ENCODE measurements at regions not wholly inside any gene's neighbourhood (a gene's known extent, or its start where the extent isn't known, plus 50 kb on each side); places are given as distances from the start of the nearest gene placed in this dataset.
A peak's percentile ranks its signal among the peaks of the same experiment; 100 is the strongest.
"Not testable (repeated sequence)": the region's sequence is repeated elsewhere in the genome, so short reads cannot be mapped to it uniquely, and the experiment has no call there.

DNA sequence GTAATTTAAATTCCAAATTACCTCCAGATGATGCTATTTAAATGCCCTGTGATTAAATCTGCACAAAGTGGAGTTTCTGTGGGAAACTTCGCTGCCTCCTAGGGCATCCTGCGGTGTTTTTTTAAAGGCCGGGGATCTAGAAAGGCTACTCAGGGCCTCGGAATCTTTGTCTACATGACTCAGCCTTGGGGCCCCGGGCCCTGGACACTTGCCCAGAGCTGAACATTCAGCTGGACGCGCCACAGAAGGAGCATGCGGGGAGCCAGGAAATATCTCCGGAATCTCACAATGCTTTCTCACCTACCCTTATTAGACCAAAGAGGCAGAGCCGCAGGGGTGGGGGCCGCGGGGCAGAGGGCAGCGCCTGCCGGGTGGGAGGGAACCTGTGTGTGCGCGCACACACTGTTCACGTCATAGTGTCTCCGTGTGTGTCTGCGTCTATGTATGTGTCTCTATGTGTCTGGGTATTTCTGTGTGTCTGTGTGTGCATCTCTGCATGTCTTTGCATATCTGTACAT lies 145.5 kb upstream of the TPM1 start:
- in situ Hi-C loops (cut with HindIII; ENCODE audit: low pct_unique_long_range_greater_than_20kb, low sequenced_read_pairs): no loop called here
- TF ChIP-seq JUND (IDR thresholded peaks at IDR 0.05; ENCODE audit: low read depth): peak; percentile 91
- peak; percentile 60 to 94 for DNase-seq (ENCODE audit: low read depth in 1 of 2, low spot score in 1 of 2)

GRCh38 chr15:62897634-62898033 lies 144.9 kb upstream of the TPM1 start:
- DNase-seq (ENCODE audit: low read depth in 1 of 2, low spot score in 1 of 2): no peak
- no peak for TF ChIP-seq JUND (IDR thresholded peaks at IDR 0.05; ENCODE audit: low read depth)
- in situ Hi-C loops (cut with HindIII; ENCODE audit: low pct_unique_long_range_greater_than_20kb, low sequenced_read_pairs): no loop called here

DNA sequence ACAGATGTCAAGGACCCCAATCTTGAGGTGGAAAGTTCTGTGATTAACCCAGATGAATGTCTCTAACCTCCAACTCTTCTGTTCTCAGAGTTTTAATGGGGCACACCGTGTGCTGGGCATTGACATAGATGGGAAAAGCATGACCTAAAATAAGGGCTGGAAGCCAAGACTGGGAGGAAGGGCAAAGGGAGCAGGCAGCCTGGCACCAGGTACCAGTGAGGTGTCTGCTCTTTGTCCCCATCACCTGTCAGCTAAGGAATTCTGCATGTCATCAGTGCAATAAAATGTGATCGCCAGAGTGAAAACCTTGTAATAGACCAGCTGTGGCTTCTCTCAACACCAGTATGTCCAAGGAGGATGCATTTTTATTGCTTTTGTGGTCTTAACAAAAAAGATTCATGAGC lies 143.5 kb upstream of the TPM1 start:
- in situ Hi-C loops (cut with HindIII; ENCODE audit: low pct_unique_long_range_greater_than_20kb, low sequenced_read_pairs): no loop called here
- peak; percentile 28 to 72 for DNase-seq (ENCODE audit: low read depth in 1 of 2, low spot score in 1 of 2)
- TF ChIP-seq JUND (IDR thresholded peaks at IDR 0.05; ENCODE audit: low read depth): no peak

- no peak for DNase-seq (ENCODE audit: low read depth in 1 of 2, low spot score in 1 of 2)
- TF ChIP-seq JUND (IDR thresholded peaks at IDR 0.05; ENCODE audit: low read depth): no peak
- in situ Hi-C loops (cut with HindIII; ENCODE audit: low pct_unique_long_range_greater_than_20kb, low sequenced_read_pairs): no loop called here
These were observed 142.3 kb upstream of the TPM1 start for GRCh38 chr15:62900071-62900802.

DNA sequence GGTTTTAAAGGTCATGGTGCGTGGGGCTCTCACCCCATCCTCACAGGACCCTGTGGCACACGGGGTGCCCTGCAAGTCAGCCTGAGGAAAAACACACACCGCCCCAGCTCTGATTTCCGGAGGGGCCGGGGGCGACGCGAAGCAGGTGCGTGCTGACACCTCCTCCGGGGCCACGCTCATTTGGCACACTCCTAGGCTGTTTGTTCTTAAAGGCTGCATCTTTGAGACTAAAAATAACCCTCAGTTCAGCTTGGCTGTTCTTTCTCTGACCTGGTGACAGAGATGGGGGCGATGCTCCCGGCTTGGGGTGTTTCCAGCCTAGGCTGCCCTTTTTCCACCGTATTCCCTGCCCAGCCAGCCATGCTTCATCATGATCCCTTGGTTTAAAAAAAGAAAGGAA lies 141.5 kb upstream of the TPM1 start:
- no peak for DNase-seq (ENCODE audit: low read depth in 1 of 2, low spot score in 1 of 2)
- in situ Hi-C loops (cut with HindIII; ENCODE audit: low pct_unique_long_range_greater_than_20kb, low sequenced_read_pairs): no loop called here
- no peak for TF ChIP-seq JUND (IDR thresholded peaks at IDR 0.05; ENCODE audit: low read depth)

DNA sequence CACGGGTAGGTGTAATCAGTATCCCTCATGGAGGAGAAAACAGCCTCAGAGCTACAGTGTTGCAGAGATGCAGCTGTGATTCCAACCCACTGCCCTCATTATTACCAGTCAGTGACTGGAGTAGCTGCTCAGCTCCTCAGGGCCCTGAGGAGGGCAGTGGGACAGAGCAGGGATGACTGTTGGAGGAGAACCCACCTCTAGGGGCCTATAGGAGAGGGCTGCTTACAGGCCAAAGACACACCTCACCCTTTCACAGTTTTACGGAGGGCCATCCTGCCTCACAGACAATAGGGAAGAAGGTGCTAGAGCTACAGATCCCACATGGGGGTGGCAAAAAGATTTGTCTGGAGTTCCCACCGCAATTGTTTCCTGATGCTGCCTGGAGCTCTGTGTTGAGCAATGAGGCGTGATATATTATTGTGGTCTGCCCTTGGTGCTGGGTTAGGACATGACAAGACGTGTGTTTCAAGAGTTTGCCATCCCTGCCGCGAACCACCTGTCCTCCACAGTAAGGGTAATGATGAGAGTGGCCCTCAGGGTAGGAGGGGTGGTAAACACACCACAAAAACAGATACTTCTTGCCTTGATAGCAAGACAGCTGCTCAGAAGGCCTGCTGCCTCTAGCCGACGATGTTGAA lies 140.5 kb upstream of the TPM1 start:
- DNase-seq (ENCODE audit: low read depth in 1 of 2, low spot score in 1 of 2): no peak
- in situ Hi-C loops (cut with HindIII; ENCODE audit: low pct_unique_long_range_greater_than_20kb, low sequenced_read_pairs): no loop called here
- no peak for TF ChIP-seq JUND (IDR thresholded peaks at IDR 0.05; ENCODE audit: low read depth)

GRCh38 chr15:62902821-62903220 lies 139.7 kb upstream of the TPM1 start:
- DNase-seq (ENCODE audit: low read depth in 1 of 2, low spot score in 1 of 2): no peak
- in situ Hi-C loops (cut with HindIII; ENCODE audit: low pct_unique_long_range_greater_than_20kb, low sequenced_read_pairs): no loop called here
- no peak for TF ChIP-seq JUND (IDR thresholded peaks at IDR 0.05; ENCODE audit: low read depth)

GRCh38 chr15:62903437-62903836 lies 139.1 kb upstream of the TPM1 start:
- in situ Hi-C loops (cut with HindIII; ENCODE audit: low pct_unique_long_range_greater_than_20kb, low sequenced_read_pairs): no loop called here
- DNase-seq (ENCODE audit: low read depth in 1 of 2, low spot score in 1 of 2): no peak
- TF ChIP-seq JUND (IDR thresholded peaks at IDR 0.05; ENCODE audit: low read depth): no peak

- in situ Hi-C loops (cut with HindIII; ENCODE audit: low pct_unique_long_range_greater_than_20kb, low sequenced_read_pairs): no loop called here
- TF ChIP-seq JUND (IDR thresholded peaks at IDR 0.05; ENCODE audit: low read depth): no peak
- DNase-seq (ENCODE audit: low read depth in 1 of 2, low spot score in 1 of 2): no peak
These were observed 138.3 kb upstream of the TPM1 start for GRCh38 chr15:62904041-62904910.

GRCh38 chr15:62906627-62907026 lies 135.9 kb upstream of the TPM1 start:
- no peak for TF ChIP-seq JUND (IDR thresholded peaks at IDR 0.05; ENCODE audit: low read depth)
- in situ Hi-C loops (cut with HindIII; ENCODE audit: low pct_unique_long_range_greater_than_20kb, low sequenced_read_pairs): no loop called here
- DNase-seq (ENCODE audit: low read depth in 1 of 2, low spot score in 1 of 2): no peak

DNA sequence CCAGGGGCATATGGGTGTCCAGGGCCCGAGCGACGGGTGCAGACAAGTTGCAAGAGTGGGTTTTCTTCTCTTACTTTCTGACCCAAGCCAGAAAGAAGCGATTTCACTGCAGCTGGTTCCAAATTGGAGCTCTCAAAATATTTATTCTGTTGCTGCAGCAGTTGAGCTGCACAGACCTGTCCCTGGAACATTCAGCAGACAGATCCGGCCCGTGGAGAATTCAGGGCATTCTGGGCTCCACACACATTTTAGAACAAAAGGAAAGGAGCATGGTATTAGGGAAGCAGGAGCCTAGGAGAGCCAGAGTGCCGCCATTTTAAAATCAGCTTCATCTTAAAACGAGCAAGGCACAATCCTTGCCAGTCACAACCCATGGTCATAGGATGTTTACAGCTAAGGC lies 135.3 kb upstream of the TPM1 start:
- in situ Hi-C loops (cut with HindIII; ENCODE audit: low pct_unique_long_range_greater_than_20kb, low sequenced_read_pairs): no loop called here
- TF ChIP-seq JUND (IDR thresholded peaks at IDR 0.05; ENCODE audit: low read depth): no peak
- no peak for DNase-seq (ENCODE audit: low read depth in 1 of 2, low spot score in 1 of 2)

DNA sequence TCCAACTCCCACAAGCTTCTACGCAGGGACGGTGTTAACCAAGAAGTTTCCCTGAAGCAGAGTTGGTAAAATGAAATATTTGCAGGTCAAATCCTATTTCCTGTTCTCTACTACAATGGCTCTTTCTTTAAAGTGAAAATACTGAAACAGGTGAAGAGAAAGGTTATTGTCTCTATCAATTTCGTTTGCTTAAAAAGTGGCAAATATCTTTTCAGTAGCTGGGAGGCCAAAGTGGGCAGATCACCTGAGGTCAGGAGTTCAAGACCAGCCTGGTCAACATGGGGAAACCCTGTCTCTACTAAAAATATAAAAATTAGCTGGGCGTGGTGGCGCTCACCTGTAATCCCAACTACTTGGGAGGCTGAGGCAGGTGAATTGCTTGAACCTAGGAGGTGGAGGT lies 134.2 kb upstream of the TPM1 start:
- in situ Hi-C loops (cut with HindIII; ENCODE audit: low pct_unique_long_range_greater_than_20kb, low sequenced_read_pairs); DNase-seq (ENCODE audit: low read depth in 1 of 2, low spot score in 1 of 2): not testable (repeated sequence)

GRCh38 chr15:62909257-62909656 lies 133.3 kb upstream of the TPM1 start:
- in situ Hi-C loops (cut with HindIII; ENCODE audit: low pct_unique_long_range_greater_than_20kb, low sequenced_read_pairs): no loop called here
- DNase-seq (ENCODE audit: low read depth in 1 of 2, low spot score in 1 of 2): no peak
- no peak for TF ChIP-seq JUND (IDR thresholded peaks at IDR 0.05; ENCODE audit: low read depth)
